ENCODE measurements at regions not wholly inside any gene's neighbourhood (a gene's known extent, or its start where the extent isn't known, plus 50 kb on each side); places are given as distances from the start of the nearest gene placed in this dataset.

GRCh38 chr21:16086936-16087335 lies 357.2 kb downstream of the USP25 start:
- intact Hi-C loops (cut with DNase I): loop anchor here (10.0 kb wide), 1 partner anchor 238 kb away; no protein-coding TSS in a partner anchor
- no peak overlapping the region for H3K27ac ChIP-seq (ENCODE audit: low read depth in 2 of 2, low read length in 2 of 2)

GRCh38 chr21:16087523-16087922 lies 357.7 kb downstream of the USP25 start:
- Histone ChIP-seq H3K9me3 (ENCODE audit: control insufficient read depth in 2 of 3, insufficient read depth in 1 of 3, low read length in 3 of 3) (no peaks in the 10 kb centered on the region), H3K4me3 (ENCODE audit: low read length in 3 of 3) (no peak overlapping the region), H3K9ac (ENCODE audit: low read length in 3 of 3) (no peak overlapping the region), H3K4me1 (ENCODE audit: control insufficient read depth in 2 of 3, insufficient read depth in 2 of 3, low read depth in 1 of 3, low read length in 3 of 3) (no peaks in the 10 kb centered on the region), H3K36me3 (ENCODE audit: control insufficient read depth in 2 of 3, insufficient read depth in 3 of 3, low read length in 3 of 3) (no peaks in the 10 kb centered on the region), H3K27me3 (ENCODE audit: control insufficient read depth, insufficient read depth, low read length) (no peaks in the 10 kb centered on the region), H3K27ac (ENCODE audit: low read depth in 2 of 2, low read length in 2 of 2) (no peak overlapping the region)
- no peak for TF ChIP-seq CTCF (IDR thresholded peaks at IDR 0.05; ENCODE audit: borderline replicate concordance, extremely low read depth, insufficient read depth)
- intact Hi-C loops (cut with DNase I): loop anchor here (10.0 kb wide), 1 partner anchor 237 kb away; no protein-coding TSS in a partner anchor
- DNase-seq (no peak), FAIRE-seq (no peak)

More at GRCh38 chr21:16086936-16087335, 357.2 kb downstream of the USP25 start:
- Histone ChIP-seq H3K9me3 (ENCODE audit: control insufficient read depth in 2 of 3, insufficient read depth in 1 of 3, low read length in 3 of 3) (no peaks in the 10 kb centered on the region), H3K4me1 (ENCODE audit: control insufficient read depth in 2 of 3, insufficient read depth in 2 of 3, low read depth in 1 of 3, low read length in 3 of 3) (no peaks in the 10 kb centered on the region), H3K27me3 (ENCODE audit: control insufficient read depth, insufficient read depth, low read length) (no peaks in the 10 kb centered on the region), H3K4me3 (ENCODE audit: low read length in 3 of 3) (no peak overlapping the region), H3K36me3 (ENCODE audit: control insufficient read depth in 2 of 3, insufficient read depth in 3 of 3, low read length in 3 of 3) (no peaks in the 10 kb centered on the region), H3K9ac (ENCODE audit: low read length in 3 of 3) (no peak overlapping the region)
- DNase-seq: no peak
- FAIRE-seq: no peak
- no peak for TF ChIP-seq CTCF (IDR thresholded peaks at IDR 0.05; ENCODE audit: borderline replicate concordance, extremely low read depth, insufficient read depth)

GRCh38 chr21:16088056-16088455 lies 358.3 kb downstream of the USP25 start:
- Histone ChIP-seq H3K27me3 (ENCODE audit: control insufficient read depth, insufficient read depth, low read length) (no peaks in the 10 kb centered on the region), H3K4me1 (ENCODE audit: control insufficient read depth in 2 of 3, insufficient read depth in 2 of 3, low read depth in 1 of 3, low read length in 3 of 3) (no peaks in the 10 kb centered on the region), H3K27ac (ENCODE audit: low read depth in 2 of 2, low read length in 2 of 2) (no peak overlapping the region), H3K4me3 (ENCODE audit: low read length in 3 of 3) (no peak overlapping the region), H3K9ac (ENCODE audit: low read length in 3 of 3) (no peak overlapping the region), H3K36me3 (ENCODE audit: control insufficient read depth in 2 of 3, insufficient read depth in 3 of 3, low read length in 3 of 3) (no peaks in the 10 kb centered on the region), H3K9me3 (ENCODE audit: control insufficient read depth in 2 of 3, insufficient read depth in 1 of 3, low read length in 3 of 3) (no peaks in the 10 kb centered on the region)
- intact Hi-C loops (cut with DNase I): loop anchor here (10.0 kb wide), 1 partner anchor 237 kb away; no protein-coding TSS in a partner anchor
- no peak for TF ChIP-seq CTCF (IDR thresholded peaks at IDR 0.05; ENCODE audit: borderline replicate concordance, extremely low read depth, insufficient read depth)
- DNase-seq (no peak), FAIRE-seq (no peak)

- FAIRE-seq: no peak
- TF ChIP-seq CTCF (IDR thresholded peaks at IDR 0.05; ENCODE audit: borderline replicate concordance, extremely low read depth, insufficient read depth): no peak
These were observed 365.2 kb downstream of the USP25 start for GRCh38 chr21:16095005-16095404.

More at GRCh38 chr21:16095005-16095404, 365.2 kb downstream of the USP25 start:
- no peaks in the 10 kb centered on the region for H3K9me3 ChIP-seq (ENCODE audit: control insufficient read depth in 2 of 3, insufficient read depth in 1 of 3, low read length in 3 of 3)
- intact Hi-C loops (cut with DNase I): no loop called here
- no peak for DNase-seq
- no peaks in the 10 kb centered on the region for H3K36me3 ChIP-seq (ENCODE audit: control insufficient read depth in 2 of 3, insufficient read depth in 3 of 3, low read length in 3 of 3)
- H3K4me3 ChIP-seq (ENCODE audit: low read length in 3 of 3): no peak overlapping the region
- H3K27me3 ChIP-seq (ENCODE audit: control insufficient read depth, insufficient read depth, low read length): no peaks in the 10 kb centered on the region
- no peaks in the 10 kb centered on the region for H3K4me1 ChIP-seq (ENCODE audit: control insufficient read depth in 2 of 3, insufficient read depth in 2 of 3, low read depth in 1 of 3, low read length in 3 of 3)
- H3K9ac ChIP-seq (ENCODE audit: low read length in 3 of 3): no peak overlapping the region
- no peak overlapping the region for H3K27ac ChIP-seq (ENCODE audit: low read depth in 2 of 2, low read length in 2 of 2)
